Thyroid gland (tissue), 4 donors: ENCODE measurements at regions not wholly inside any gene's neighbourhood (a gene's known extent, or its start where the extent isn't known, plus 50 kb on each side); places are given as distances from the start of the nearest gene placed in this dataset.

ENCODE experiments used
- POLR2A ChIP-seq, 2 donors: fragments of 450-650 bp; IDR thresholded peaks; one replicate each; pipeline ENCODE4 v1.6.1; 2017; ENCODE audit warnings: antibody characterized with exemption in 2 of 2, mild to moderate bottlenecking in 2 of 2, moderate library complexity in 1 of 2
- TF ChIP-seq, protein P1 (sequence below), 6 experiments: fragments of 200-600 bp in 3 of 6; fragments of 450-650 bp in 3 of 6; sonication (generic) in 3 of 6; IDR thresholded peaks; one replicate each; pipeline ENCODE4 v1.5.1; 2016 to 2019; ENCODE audit warnings: antibody characterized with exemption in 6 of 6, mild to moderate bottlenecking in 2 of 6, inconsistent platforms in 1 of 6, moderate library complexity in 1 of 6

DNA sequence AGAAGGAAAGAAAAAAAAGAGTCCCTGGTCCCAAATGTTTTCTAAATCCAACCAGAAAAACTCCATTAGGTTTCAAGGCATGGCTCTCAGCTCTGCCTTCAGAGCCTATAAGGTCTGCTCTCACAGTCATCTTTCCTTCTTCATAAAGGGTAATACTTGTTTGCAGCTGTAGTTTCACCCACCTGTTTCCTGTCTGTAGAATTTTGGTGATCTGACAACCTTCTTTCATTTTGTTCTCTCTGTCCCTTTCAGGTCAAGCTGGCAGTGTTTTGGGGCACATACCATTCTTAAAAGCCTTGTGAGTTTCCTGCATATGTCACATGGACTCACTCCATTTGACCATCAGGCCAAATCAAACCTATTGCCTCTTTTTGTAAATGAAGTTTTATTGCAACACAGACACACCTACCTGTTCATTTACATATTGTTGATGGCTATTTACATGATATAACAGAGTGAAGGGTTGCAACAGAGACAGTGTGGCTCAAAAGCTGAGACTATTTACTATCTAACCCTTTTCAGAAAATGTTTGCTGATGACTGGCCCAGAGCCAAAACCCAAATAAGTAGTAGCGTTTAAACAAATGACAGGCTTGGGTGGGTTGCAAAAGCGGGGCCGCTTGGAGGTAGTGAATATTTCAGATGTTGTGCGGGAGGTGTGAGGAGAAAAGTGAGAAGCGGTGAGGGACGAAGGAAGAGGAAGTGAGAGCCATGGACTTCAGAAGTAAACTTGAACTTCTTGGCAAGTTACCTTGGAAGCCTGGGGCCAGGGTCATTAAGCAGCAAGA is 292.7 kb upstream of the PROK2 start:
- TF ChIP-seq, protein P1, sequence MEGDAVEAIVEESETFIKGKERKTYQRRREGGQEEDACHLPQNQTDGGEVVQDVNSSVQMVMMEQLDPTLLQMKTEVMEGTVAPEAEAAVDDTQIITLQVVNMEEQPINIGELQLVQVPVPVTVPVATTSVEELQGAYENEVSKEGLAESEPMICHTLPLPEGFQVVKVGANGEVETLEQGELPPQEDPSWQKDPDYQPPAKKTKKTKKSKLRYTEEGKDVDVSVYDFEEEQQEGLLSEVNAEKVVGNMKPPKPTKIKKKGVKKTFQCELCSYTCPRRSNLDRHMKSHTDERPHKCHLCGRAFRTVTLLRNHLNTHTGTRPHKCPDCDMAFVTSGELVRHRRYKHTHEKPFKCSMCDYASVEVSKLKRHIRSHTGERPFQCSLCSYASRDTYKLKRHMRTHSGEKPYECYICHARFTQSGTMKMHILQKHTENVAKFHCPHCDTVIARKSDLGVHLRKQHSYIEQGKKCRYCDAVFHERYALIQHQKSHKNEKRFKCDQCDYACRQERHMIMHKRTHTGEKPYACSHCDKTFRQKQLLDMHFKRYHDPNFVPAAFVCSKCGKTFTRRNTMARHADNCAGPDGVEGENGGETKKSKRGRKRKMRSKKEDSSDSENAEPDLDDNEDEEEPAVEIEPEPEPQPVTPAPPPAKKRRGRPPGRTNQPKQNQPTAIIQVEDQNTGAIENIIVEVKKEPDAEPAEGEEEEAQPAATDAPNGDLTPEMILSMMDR (IDR thresholded peaks at IDR 0.05), result no peak
- no peak for TF ChIP-seq POLR2A (IDR thresholded peaks at IDR 0.05)
